K562 (cell line): ENCODE measurements at regions not wholly inside any gene's neighbourhood (a gene's known extent, or its start where the extent isn't known, plus 50 kb on each side); places are given as distances from the start of the nearest gene placed in this dataset.
A peak's percentile ranks its signal among the peaks of the same experiment; 100 is the strongest.

Source experiments
- ATAC-seq: fragments of 200-7000 bp; cut with Tn5 transposase; 3 replicates; pipeline ENCODE4 v1.9.1; 2020; ENCODE audit warnings: moderate library complexity
- BruUV-seq: library from RNA; stranded (reverse); fragments of 400-500 nt; replicated peaks from 2 replicates; lab custom pipeline; 2021; lab: Mats Ljungman, UMichigan
- CTCF ChIA-PET: fragments of 300-600 bp; formaldehyde crosslinking; extraction: SDS; loops from one replicate; lab custom pipeline; 2021; ENCODE audit warnings: low intra/inter-chr PET ratio; lab: Yijun Ruan, JAX
- POLR2A ChIA-PET: fragments of 300-600, 350-650 bp; sonication (Branson Sonifier 250); formaldehyde crosslinking; extraction: SDS; loops from one replicate; lab custom pipeline; 2021; ENCODE audit warnings: antibody characterized with exemption, inconsistent platforms; lab: Yijun Ruan, JAX
- DNase-seq, 4 experiments: peaks; one replicate each; pipeline versions ENCODE4 v3.0.0 to v3.0.0-alpha.2; 2011 to 2018; ENCODE audit warnings: low spot score in 3 of 4, mixed read lengths in 3 of 4; ENCODE audit errors: extremely low read depth in 1 of 4
- FAIRE-seq: peaks from 2 replicates; lab custom pipeline; 2011; peaks lifted over from hg19 to GRCh38; lab: Jason Lieb, UNC
- H2AFZ ChIP-seq: 2 replicates; pipeline ENCODE4 v1.6.0; 2011; ENCODE audit warnings: low read depth, low read length, control low read depth, inconsistent platforms
- H3K27ac ChIP-seq: fragments of 200-600 bp; 3 replicates; pipeline ENCODE4 v1.8.0; 2011; ENCODE audit warnings: low read depth, mild to moderate bottlenecking, control low read depth, inconsistent platforms, low read length, moderate library complexity, mixed read lengths; ENCODE audit errors: extremely low read depth
- H3K27me3 ChIP-seq, 2 experiments: fragments of 300-600 bp in 1 of 2; 2 replicates in 1 of 2; 3 replicates in 1 of 2; pipeline versions ENCODE4 v1.6.0 to v1.8.0; 2011; ENCODE audit warnings: inconsistent platforms in 2 of 2, low read length in 2 of 2, mild to moderate bottlenecking in 1 of 2, mixed read lengths in 1 of 2, moderate library complexity in 1 of 2; ENCODE audit not compliant: control insufficient read depth in 2 of 2, insufficient read depth in 2 of 2
- H3K36me3 ChIP-seq: fragments of 300-600 bp; 3 replicates; pipeline ENCODE4 v1.8.0; 2011; ENCODE audit warnings: mild to moderate bottlenecking, low read length, inconsistent platforms; ENCODE audit not compliant: control insufficient read depth, insufficient read depth
- H3K4me1 ChIP-seq, 2 experiments: fragments of 200-600 bp in 1 of 2; replicated peaks in 1 of 2; 2 replicates in 1 of 2; 3 replicates in 1 of 2; pipeline versions ENCODE4 v1.5.1 to v1.8.0; 2011; ENCODE audit warnings: inconsistent platforms in 2 of 2, low read length in 2 of 2, mild to moderate bottlenecking in 1 of 2, mixed read lengths in 1 of 2, moderate library complexity in 1 of 2; ENCODE audit not compliant: control insufficient read depth in 2 of 2, insufficient read depth in 2 of 2
- H3K4me2 ChIP-seq: 2 replicates; pipeline ENCODE4 v1.6.1; 2011; ENCODE audit warnings: low read length, control low read depth, inconsistent platforms, mixed read lengths; ENCODE audit not compliant: insufficient read depth
- H3K4me3 ChIP-seq: fragments of 200-600 bp; sonication (generic), shearing (Covaris generic); 2 replicates; pipeline ENCODE4 v1.5.1; 2016; ENCODE audit warnings: control low read depth, inconsistent platforms
- H3K79me2 ChIP-seq: fragments of 200-600 bp; 3 replicates; pipeline ENCODE4 v1.8.0; 2011; ENCODE audit warnings: low read length, inconsistent platforms; ENCODE audit not compliant: control insufficient read depth, insufficient read depth
- H3K9ac ChIP-seq, 2 experiments: 2 replicates each; pipeline versions ENCODE4 v1.6.0 to v1.6.1; 2011; ENCODE audit warnings: low read depth in 2 of 2, low read length in 2 of 2, control low read depth in 1 of 2, inconsistent platforms in 1 of 2, mild to moderate bottlenecking in 1 of 2, mixed read lengths in 1 of 2; ENCODE audit not compliant: insufficient read depth in 1 of 2
- H3K9me1 ChIP-seq: one replicate; pipeline ENCODE4 v1.6.0; 2011; ENCODE audit warnings: inconsistent platforms, mild to moderate bottlenecking, low read length, moderate library complexity; ENCODE audit not compliant: control insufficient read depth, insufficient read depth
- H3K9me3 ChIP-seq: replicated peaks from 2 replicates; pipeline ENCODE4 v1.5.1; 2011; ENCODE audit warnings: low read depth, low read length, inconsistent platforms; ENCODE audit not compliant: control insufficient read depth, insufficient read depth
- H4K20me1 ChIP-seq: replicated peaks from 2 replicates; pipeline ENCODE4 v1.6.1; 2011; ENCODE audit warnings: low read length, inconsistent platforms, mixed read lengths; ENCODE audit not compliant: control insufficient read depth, insufficient read depth
- BRD4 ChIP-seq: fragments of 200-600 bp; sonication (generic); IDR thresholded peaks from 2 replicates; pipeline ENCODE4 v1.6.1; 2017; ENCODE audit warnings: inconsistent platforms
- BRF1 ChIP-seq: IDR thresholded peaks from 3 replicates; pipeline ENCODE4 v1.6.1; 2011; ENCODE audit warnings: borderline replicate concordance, mild to moderate bottlenecking; ENCODE audit not compliant: insufficient read length; ENCODE audit errors: extremely low read depth
- KDM4B ChIP-seq, 2 experiments: fragments of 450-650 bp in 1 of 2; sonication (generic) in 1 of 2; IDR thresholded peaks; 2 replicates each; pipeline ENCODE4 v1.6.1; 2016 to 2017; ENCODE audit warnings: borderline replicate concordance in 2 of 2, antibody characterized with exemption in 1 of 2, low read depth in 1 of 2, mild to moderate bottlenecking in 1 of 2
- MAFF ChIP-seq: IDR thresholded peaks from 2 replicates; pipeline ENCODE4 v1.6.1; 2012; ENCODE audit warnings: low read length, improper control_type of control experiment
- PREB ChIP-seq: sonication (generic); formaldehyde crosslinking; IDR thresholded peaks from 2 replicates; pipeline ENCODE4 v1.8.1; 2023; ENCODE audit warnings: mild to moderate bottlenecking, missing genetic modification reagents
- SRSF3 ChIP-seq: fragments of 200-400 bp; formaldehyde crosslinking; IDR thresholded peaks from 2 replicates; pipeline ENCODE4 v1.6.1; 2016; ENCODE audit warnings: mild to moderate bottlenecking, low read length, moderate library complexity; ENCODE audit not compliant: insufficient read depth
- YY1 ChIP-seq, 3 experiments: IDR thresholded peaks; 2 replicates each; pipeline ENCODE4 v1.6.1; 2011; ENCODE audit warnings: low read length in 2 of 3, mild to moderate bottlenecking in 2 of 3, moderate library complexity in 2 of 3, borderline replicate concordance in 1 of 3, control low read depth in 1 of 3, low read depth in 1 of 3; ENCODE audit not compliant: insufficient read depth in 3 of 3, insufficient replicate concordance in 2 of 3, control insufficient read depth in 1 of 3, insufficient read length in 1 of 3; ENCODE audit errors: extremely low read depth in 1 of 3
- ZMIZ1 ChIP-seq, 2 experiments: fragments of 150-350 bp in 1 of 2; IDR thresholded peaks; 2 replicates each; pipeline ENCODE4 v1.6.1; 2012 to 2016; ENCODE audit warnings: low read depth in 2 of 2, low read length in 2 of 2, mild to moderate bottlenecking in 1 of 2, moderate library complexity in 1 of 2
- ZNF354B ChIP-seq: fragments of 250-450 bp; sonication (Bioruptor Pico); IDR thresholded peaks from 2 replicates; pipeline ENCODE4 v1.4.0; 2020
- ZNF507 ChIP-seq: conservative IDR thresholded peaks from 2 replicates; pipeline ENCODE4 v1.6.1; 2017; ENCODE audit warnings: missing genetic modification characterization, missing compliant biosample characterization
- WGBS: fragments of 100-300 bp; shearing (Covaris generic); methylation state at CpG from one replicate; pipeline ENCODE4 v1.1.6; 2016; ENCODE audit warnings: low coverage, mixed read lengths; ENCODE audit not compliant: insufficient coverage; ENCODE audit errors: missing lambda C conversion rate; 5-methylcytosine and 5-hydroxymethylcytosine counted together
- in situ Hi-C: fragments of 300-500 bp; cut with MboI; formaldehyde crosslinking; loops from 4 replicates; pipeline ENCODE4 v1.15.0; 2018; ENCODE audit warnings: inconsistent platforms, mixed read lengths
- intact Hi-C: fragments of 100-400 bp; cut with micrococcal nuclease; formaldehyde crosslinking; loops from 2 replicates; pipeline ENCODE4 v1.14.2; 2022

- H3K9me3 ChIP-seq: no peaks in the 10 kb centered on the region
- no peak for DNase-seq
- 0% methylated on average over 1 of the region's 1 CpG for WGBS
These were observed 913.2 kb downstream of the TRHDE start for GRCh38 chr12:73185403-73185802.

DNA sequence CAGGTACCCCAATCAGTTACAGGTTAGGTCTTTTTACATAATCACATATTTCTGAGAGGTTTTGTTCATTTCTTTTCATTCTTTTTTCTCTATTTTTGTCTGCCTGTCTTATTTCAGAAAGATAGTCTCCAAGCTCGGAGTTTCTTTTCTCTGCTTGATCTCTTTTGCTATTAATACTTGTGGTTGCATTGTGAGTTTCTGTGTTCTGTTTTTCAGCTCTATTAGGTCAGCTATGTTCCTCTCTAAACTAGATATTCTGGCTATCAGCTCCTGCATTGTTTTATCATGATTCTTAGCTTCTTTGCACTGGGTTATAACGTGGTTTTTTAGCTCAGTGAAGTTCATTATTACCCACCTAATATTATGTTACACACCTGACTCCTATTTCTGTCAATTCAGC lies 914.1 kb downstream of the TRHDE start:
- H3K27ac ChIP-seq: no peak overlapping the region
- CTCF ChIA-PET: no interaction called here
- POLR2A ChIA-PET: no interaction called here
- in situ Hi-C loops: no loop called here
- no peaks in the 10 kb centered on the region for H4K20me1 ChIP-seq
- no peaks in the 10 kb centered on the region for H3K79me2 ChIP-seq
- no peaks in the 10 kb centered on the region for H3K4me1 ChIP-seq
- no peak overlapping the region for H3K4me2 ChIP-seq
- H3K9ac ChIP-seq: no peak overlapping the region
- intact Hi-C loops: no loop called here
- FAIRE-seq (no peak), ATAC-seq (no peak), DNase-seq (no peak)
- H3K27me3 ChIP-seq: no peaks in the 10 kb centered on the region
- H3K4me3 ChIP-seq: no peak overlapping the region
- H2AFZ ChIP-seq: no peak overlapping the region
- no peaks in the 10 kb centered on the region for H3K9me3 ChIP-seq
- WGBS: 0% methylated on average over 2 of the region's 2 CpGs
- no peaks in the 10 kb centered on the region for H3K9me1 ChIP-seq
- H3K36me3 ChIP-seq: no peaks in the 10 kb centered on the region
- BruUV-seq: no TSS peak
- TF ChIP-seq ZMIZ1 (IDR thresholded peaks at IDR 0.05; ENCODE audit: low read depth in 2 of 2, low read length in 2 of 2) (no peak), YY1 (IDR thresholded peaks at IDR 0.05; ENCODE audit: borderline replicate concordance in 1 of 3, control insufficient read depth in 1 of 3, extremely low read depth in 1 of 3, insufficient read depth in 3 of 3, insufficient read length in 1 of 3, insufficient replicate concordance in 2 of 3, low read depth in 1 of 3, low read length in 2 of 3) (no peak), PREB (CRISPR knock-in tag) (no peak), SRSF3 (no peak), MAFF (no peak), BRF1 (no peak), KDM4B (IDR thresholded peaks at IDR 0.05; ENCODE audit: borderline replicate concordance in 2 of 2, low read depth in 1 of 2) (no peak)

More at GRCh38 chr12:73185403-73185802, 913.2 kb downstream of the TRHDE start:
- H3K4me1 ChIP-seq: no peaks in the 10 kb centered on the region
- TF ChIP-seq ZNF507 (tag) (peak; percentile 75), ZNF354B (0 out of 2 replicates have a peak, but pooled peaks have one; percentile 17), BRD4 (no peak)
- H4K20me1 ChIP-seq: no peaks in the 10 kb centered on the region
- BruUV-seq: no TSS peak
- H3K36me3 ChIP-seq: no peaks in the 10 kb centered on the region
- in situ Hi-C loops: no loop called here
- no peak overlapping the region for H3K27ac ChIP-seq
- no peaks in the 10 kb centered on the region for H3K9me1 ChIP-seq
- CTCF ChIA-PET: no interaction called here
- no peak overlapping the region for H3K4me3 ChIP-seq
- intact Hi-C loops: no loop called here
- no peak overlapping the region for H3K4me2 ChIP-seq
- no peak for ATAC-seq
- POLR2A ChIA-PET: no interaction called here
- FAIRE-seq: no peak
- H3K9ac ChIP-seq: no peak overlapping the region
- no peaks in the 10 kb centered on the region for H3K27me3 ChIP-seq
- H2AFZ ChIP-seq: no peak overlapping the region
- H3K79me2 ChIP-seq: no peaks in the 10 kb centered on the region
